A549 (cell line): ENCODE measurements at regions not wholly inside any gene's neighbourhood (a gene's known extent, or its start where the extent isn't known, plus 50 kb on each side); places are given as distances from the start of the nearest gene placed in this dataset.

Experiments
- ATAC-seq, 2 experiments: fragments of 200-7000 bp in 1 of 2; fragments of >200 bp in 1 of 2; cut with Nextera tagmentation in 1 of 2; cut with Tn5 transposase in 1 of 2; 3 replicates each; pipeline versions ENCODE4 v1.8.0 to v1.9.1; 2018 to 2020; ENCODE audit warnings: mild to moderate bottlenecking in 1 of 2, moderate library complexity in 1 of 2
- CTCF ChIA-PET: fragments of 300-600 bp; sonication (Branson Sonifier 250); formaldehyde crosslinking; extraction: SDS; loops from one replicate; lab custom pipeline; 2021; ENCODE audit warnings: antibody characterized with exemption, inconsistent platforms; lab: Yijun Ruan, JAX
- POLR2A ChIA-PET: fragments of 350-600 bp; formaldehyde crosslinking; extraction: SDS; loops from one replicate; lab custom pipeline; 2021; ENCODE audit warnings: antibody characterized with exemption, inconsistent platforms; lab: Yijun Ruan, JAX
- DNase-seq, 2 experiments: peaks; one replicate each; pipeline versions ENCODE4 v3.0.0 to v3.0.0-alpha.2; 2011 to 2016; ENCODE audit warnings: low read depth in 1 of 2, low spot score in 1 of 2
- FAIRE-seq: peaks from 2 replicates; lab custom pipeline; 2011; peaks lifted over from hg19 to GRCh38; lab: Jason Lieb, UNC
- H3K27ac ChIP-seq, 2 experiments: fragments of >200 bp; sonication (Bioruptor Twin); formaldehyde crosslinking; 3 replicates each; pipeline ENCODE4 v1.5.1; 2016 to 2017
- H3K4me1 ChIP-seq: fragments of >200 bp; sonication (Bioruptor Twin); formaldehyde crosslinking; 3 replicates; pipeline ENCODE4 v1.6.1; 2016
- H3K4me2 ChIP-seq: fragments of >200 bp; sonication (Bioruptor Twin); formaldehyde crosslinking; 3 replicates; pipeline ENCODE4 v1.6.1; 2016
- H3K4me3 ChIP-seq: fragments of >200 bp; sonication (Bioruptor Twin); formaldehyde crosslinking; 3 replicates; pipeline ENCODE4 v1.5.1; 2016
- H3K9me3 ChIP-seq: fragments of >200 bp; sonication (Bioruptor Twin); formaldehyde crosslinking; 3 replicates; pipeline ENCODE4 v1.6.1; 2016
- BHLHE40 ChIP-seq: IDR thresholded peaks from 2 replicates; pipeline ENCODE4 v1.6.1; 2012; ENCODE audit warnings: low read depth, low read length, inconsistent platforms
- CEBPB ChIP-seq, 2 experiments: fragments of >200 bp in 1 of 2; sonication (Bioruptor Twin) in 1 of 2; formaldehyde crosslinking in 1 of 2; IDR thresholded peaks; 2 replicates each; pipeline ENCODE4 v1.6.1; 2012 to 2016
- EHF ChIP-seq: fragments of 250-450 bp; sonication (Bioruptor Pico); IDR thresholded peaks from 2 replicates; pipeline ENCODE4 v1.5.0; 2020; ENCODE audit warnings: mild to moderate bottlenecking
- EHMT2 ChIP-seq: fragments of 200-600 bp; sonication (generic); IDR thresholded peaks from 2 replicates; pipeline ENCODE4 v1.6.1; 2016; ENCODE audit warnings: antibody characterized with exemption, low read depth, mild to moderate bottlenecking, moderate library complexity
- EP300 ChIP-seq, 2 experiments: fragments of >200 bp; sonication (Bioruptor Twin); formaldehyde crosslinking; IDR thresholded peaks; 2 replicates in 1 of 2; 3 replicates in 1 of 2; pipeline ENCODE4 v1.6.1; 2016 to 2017
- FOSL2 ChIP-seq, 2 experiments: fragments of 450-650 bp in 1 of 2; fragments of >200 bp in 1 of 2; sonication (Bioruptor Twin) in 1 of 2; formaldehyde crosslinking; IDR thresholded peaks; 2 replicates each; pipeline versions ENCODE4 v1.5.0 to v1.6.1; 2016 to 2020; ENCODE audit warnings: mild to moderate bottlenecking in 1 of 2, moderate library complexity in 1 of 2
- HDAC2 ChIP-seq: fragments of 200-600 bp; sonication (generic); IDR thresholded peaks from 2 replicates; pipeline ENCODE4 v1.6.1; 2016
- HEYL ChIP-seq: fragments of 250-450 bp; sonication (Bioruptor Pico); IDR thresholded peaks from 2 replicates; pipeline ENCODE4 v1.8.0; 2021; ENCODE audit warnings: mild to moderate bottlenecking, moderate library complexity
- HOXB13 ChIP-seq: fragments of 250-450 bp; sonication (Bioruptor Pico); IDR thresholded peaks from 2 replicates; pipeline ENCODE4 v1.5.0; 2020; ENCODE audit warnings: low read depth, mild to moderate bottlenecking, moderate library complexity
- JUNB ChIP-seq: fragments of >200 bp; sonication (Bioruptor Twin); formaldehyde crosslinking; IDR thresholded peaks from 2 replicates; pipeline ENCODE4 v1.6.1; 2016
- POLR2A ChIP-seq: IDR thresholded peaks from 2 replicates; pipeline ENCODE4 v1.6.1; 2012; ENCODE audit warnings: mild to moderate bottlenecking, low read length
- POLR2AphosphoS2 ChIP-seq: conservative IDR thresholded peaks from 2 replicates; pipeline ENCODE4 v1.6.1; 2012; ENCODE audit warnings: low read length, improper control_type of control experiment, inconsistent platforms
- RCOR1 ChIP-seq: fragments of 150-350 bp; IDR thresholded peaks from 2 replicates; pipeline ENCODE4 v1.6.1; 2014; ENCODE audit warnings: antibody characterized with exemption, low read length, low read depth
- ZSCAN20 ChIP-seq: fragments of 250-450 bp; sonication (Bioruptor Pico); IDR thresholded peaks from 2 replicates; pipeline ENCODE4 v1.8.0; 2022; ENCODE audit warnings: mild to moderate bottlenecking, moderate library complexity
- WGBS: methylation state at CpG from one replicate; pipeline ENCODE4 v1.1.6; 2017; ENCODE audit errors: missing lambda C conversion rate; 5-methylcytosine and 5-hydroxymethylcytosine counted together
- TF ChIP-seq, protein P1 (sequence below): fragments of 250-450 bp; sonication (Bioruptor Pico); IDR thresholded peaks from 2 replicates; pipeline ENCODE4 v1.5.0; 2021; ENCODE audit warnings: mild to moderate bottlenecking, moderate library complexity, borderline replicate concordance
- TF ChIP-seq, protein P2 (sequence below): fragments of >200 bp; sonication (Bioruptor Twin); formaldehyde crosslinking; IDR thresholded peaks from 3 replicates; pipeline ENCODE4 v1.5.1; 2016
- TF ChIP-seq, protein P3 (sequence below): fragments of 250-450 bp; sonication (Bioruptor Pico); IDR thresholded peaks from 2 replicates; pipeline ENCODE4 v1.5.0; 2020; ENCODE audit warnings: low read depth, mild to moderate bottlenecking, moderate library complexity
- TF ChIP-seq, protein P4 (sequence below): IDR thresholded peaks from 2 replicates; pipeline ENCODE4 v1.6.1; 2012
- TF ChIP-seq, protein P5 (sequence below): fragments of >200 bp; sonication (Bioruptor Twin); formaldehyde crosslinking; IDR thresholded peaks from 3 replicates; pipeline ENCODE4 v1.6.1; 2016
- TF ChIP-seq, protein P6 (sequence below): fragments of >200 bp; sonication (Bioruptor Twin); formaldehyde crosslinking; IDR thresholded peaks from 2 replicates; pipeline ENCODE4 v1.6.1; 2016
- TF ChIP-seq, protein P7 (sequence below): fragments of 150-350 bp; IDR thresholded peaks from 2 replicates; pipeline ENCODE4 v1.6.1; 2014; ENCODE audit warnings: low read depth, mild to moderate bottlenecking, low read length

DNA sequence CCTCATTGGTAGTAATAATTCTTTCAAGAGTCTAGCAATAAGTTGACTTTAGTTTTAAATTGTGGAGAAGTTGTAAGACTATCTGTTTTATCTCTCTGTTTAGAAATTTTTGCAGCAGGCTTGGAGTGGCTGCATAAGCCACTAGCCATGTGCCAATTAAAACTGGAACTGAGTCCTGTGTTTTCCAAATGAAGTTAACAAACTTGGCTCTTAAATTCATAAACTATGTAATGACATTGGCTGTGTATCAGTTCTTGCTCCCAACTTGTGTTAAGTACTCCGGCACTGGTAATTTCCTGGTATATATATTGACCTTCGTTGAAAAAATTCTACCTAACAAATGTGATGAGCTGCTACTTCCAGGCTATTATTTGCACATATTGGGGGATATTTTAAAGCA lies 420.4 kb downstream of the GBA3 start (continued):
- TF ChIP-seq, protein P1, sequence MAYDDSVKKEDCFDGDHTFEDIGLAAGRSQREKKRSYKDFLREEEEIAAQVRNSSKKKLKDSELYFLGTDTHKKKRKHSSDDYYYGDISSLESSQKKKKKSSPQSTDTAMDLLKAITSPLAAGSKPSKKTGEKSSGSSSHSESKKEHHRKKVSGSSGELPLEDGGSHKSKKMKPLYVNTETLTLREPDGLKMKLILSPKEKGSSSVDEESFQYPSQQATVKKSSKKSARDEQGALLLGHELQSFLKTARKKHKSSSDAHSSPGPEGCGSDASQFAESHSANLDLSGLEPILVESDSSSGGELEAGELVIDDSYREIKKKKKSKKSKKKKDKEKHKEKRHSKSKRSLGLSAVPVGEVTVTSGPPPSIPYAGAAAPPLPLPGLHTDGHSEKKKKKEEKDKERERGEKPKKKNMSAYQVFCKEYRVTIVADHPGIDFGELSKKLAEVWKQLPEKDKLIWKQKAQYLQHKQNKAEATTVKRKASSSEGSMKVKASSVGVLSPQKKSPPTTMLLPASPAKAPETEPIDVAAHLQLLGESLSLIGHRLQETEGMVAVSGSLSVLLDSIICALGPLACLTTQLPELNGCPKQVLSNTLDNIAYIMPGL = no peak
- no peak for TF ChIP-seq HOXB13 (CRISPR knock-in tag)
- TF ChIP-seq ZSCAN20 = no peak
- TF ChIP-seq BHLHE40 = no peak
- no peak for TF ChIP-seq POLR2A
- no peak for TF ChIP-seq EHMT2
- TF ChIP-seq, protein P2, sequence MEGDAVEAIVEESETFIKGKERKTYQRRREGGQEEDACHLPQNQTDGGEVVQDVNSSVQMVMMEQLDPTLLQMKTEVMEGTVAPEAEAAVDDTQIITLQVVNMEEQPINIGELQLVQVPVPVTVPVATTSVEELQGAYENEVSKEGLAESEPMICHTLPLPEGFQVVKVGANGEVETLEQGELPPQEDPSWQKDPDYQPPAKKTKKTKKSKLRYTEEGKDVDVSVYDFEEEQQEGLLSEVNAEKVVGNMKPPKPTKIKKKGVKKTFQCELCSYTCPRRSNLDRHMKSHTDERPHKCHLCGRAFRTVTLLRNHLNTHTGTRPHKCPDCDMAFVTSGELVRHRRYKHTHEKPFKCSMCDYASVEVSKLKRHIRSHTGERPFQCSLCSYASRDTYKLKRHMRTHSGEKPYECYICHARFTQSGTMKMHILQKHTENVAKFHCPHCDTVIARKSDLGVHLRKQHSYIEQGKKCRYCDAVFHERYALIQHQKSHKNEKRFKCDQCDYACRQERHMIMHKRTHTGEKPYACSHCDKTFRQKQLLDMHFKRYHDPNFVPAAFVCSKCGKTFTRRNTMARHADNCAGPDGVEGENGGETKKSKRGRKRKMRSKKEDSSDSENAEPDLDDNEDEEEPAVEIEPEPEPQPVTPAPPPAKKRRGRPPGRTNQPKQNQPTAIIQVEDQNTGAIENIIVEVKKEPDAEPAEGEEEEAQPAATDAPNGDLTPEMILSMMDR = no peak
- TF ChIP-seq, protein P3, sequence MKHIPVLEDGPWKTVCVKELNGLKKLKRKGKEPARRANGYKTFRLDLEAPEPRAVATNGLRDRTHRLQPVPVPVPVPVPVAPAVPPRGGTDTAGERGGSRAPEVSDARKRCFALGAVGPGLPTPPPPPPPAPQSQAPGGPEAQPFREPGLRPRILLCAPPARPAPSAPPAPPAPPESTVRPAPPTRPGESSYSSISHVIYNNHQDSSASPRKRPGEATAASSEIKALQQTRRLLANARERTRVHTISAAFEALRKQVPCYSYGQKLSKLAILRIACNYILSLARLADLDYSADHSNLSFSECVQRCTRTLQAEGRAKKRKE = no peak
- no peak for TF ChIP-seq JUNB
- TF ChIP-seq, all 56 proteins: peak for 0

DNA sequence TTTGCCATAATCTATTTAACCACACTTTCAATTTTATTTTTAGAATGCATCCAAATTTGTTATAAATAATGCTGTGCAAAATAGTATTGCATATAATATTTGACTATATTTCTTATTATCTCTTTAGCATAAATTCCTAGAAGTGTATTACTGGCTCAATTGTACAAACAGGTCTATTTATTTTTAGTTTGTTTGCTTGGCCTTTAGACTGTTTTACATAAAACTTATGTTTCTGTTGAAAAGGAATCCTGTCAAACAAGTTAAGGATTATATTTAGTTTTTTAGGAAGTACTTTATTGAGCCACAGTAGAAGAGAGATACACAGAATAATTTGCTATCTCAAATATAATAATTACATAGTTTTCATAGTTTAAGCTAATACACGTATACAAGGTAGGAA lies 413.8 kb downstream of the GBA3 start:
- Histone ChIP-seq H3K4me3 (no peak overlapping the region), H3K27ac (no peak overlapping the region), H3K4me2 (no peak overlapping the region), H3K9me3 (no peaks in the 10 kb centered on the region), H3K4me1 (no peaks in the 10 kb centered on the region)
- 39% methylated on average over 1 of the region's 1 CpG for WGBS
- POLR2A ChIA-PET = no interaction called here
- DNase-seq (no peak), ATAC-seq (no peak), FAIRE-seq (no peak)
- CTCF ChIA-PET = no interaction called here
- TF ChIP-seq, protein P1 = no peak
- TF ChIP-seq, protein P4, sequence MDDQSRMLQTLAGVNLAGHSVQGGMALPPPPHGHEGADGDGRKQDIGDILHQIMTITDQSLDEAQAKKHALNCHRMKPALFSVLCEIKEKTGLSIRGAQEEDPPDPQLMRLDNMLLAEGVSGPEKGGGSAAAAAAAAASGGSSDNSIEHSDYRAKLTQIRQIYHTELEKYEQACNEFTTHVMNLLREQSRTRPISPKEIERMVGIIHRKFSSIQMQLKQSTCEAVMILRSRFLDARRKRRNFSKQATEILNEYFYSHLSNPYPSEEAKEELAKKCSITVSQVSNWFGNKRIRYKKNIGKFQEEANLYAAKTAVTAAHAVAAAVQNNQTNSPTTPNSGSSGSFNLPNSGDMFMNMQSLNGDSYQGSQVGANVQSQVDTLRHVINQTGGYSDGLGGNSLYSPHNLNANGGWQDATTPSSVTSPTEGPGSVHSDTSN = no peak
- TF ChIP-seq, protein P5, sequence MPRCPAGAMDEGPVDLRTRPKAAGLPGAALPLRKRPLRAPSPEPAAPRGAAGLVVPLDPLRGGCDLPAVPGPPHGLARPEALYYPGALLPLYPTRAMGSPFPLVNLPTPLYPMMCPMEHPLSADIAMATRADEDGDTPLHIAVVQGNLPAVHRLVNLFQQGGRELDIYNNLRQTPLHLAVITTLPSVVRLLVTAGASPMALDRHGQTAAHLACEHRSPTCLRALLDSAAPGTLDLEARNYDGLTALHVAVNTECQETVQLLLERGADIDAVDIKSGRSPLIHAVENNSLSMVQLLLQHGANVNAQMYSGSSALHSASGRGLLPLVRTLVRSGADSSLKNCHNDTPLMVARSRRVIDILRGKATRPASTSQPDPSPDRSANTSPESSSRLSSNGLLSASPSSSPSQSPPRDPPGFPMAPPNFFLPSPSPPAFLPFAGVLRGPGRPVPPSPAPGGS = no peak
- TF ChIP-seq HDAC2 (no peak), FOSL2 (IDR thresholded peaks at IDR 0.05) (no peak), FOSL2 (CRISPR knock-in tag; IDR thresholded peaks at IDR 0.05) (no peak), POLR2A (no peak), CEBPB (IDR thresholded peaks at IDR 0.05) (no peak), EHF (no peak), EP300 (IDR thresholded peaks at IDR 0.05) (no peak), RCOR1 (no peak), POLR2AphosphoS2 (no peak), HEYL (no peak)
- TF ChIP-seq, protein P2 = no peak
- TF ChIP-seq, protein P6, sequence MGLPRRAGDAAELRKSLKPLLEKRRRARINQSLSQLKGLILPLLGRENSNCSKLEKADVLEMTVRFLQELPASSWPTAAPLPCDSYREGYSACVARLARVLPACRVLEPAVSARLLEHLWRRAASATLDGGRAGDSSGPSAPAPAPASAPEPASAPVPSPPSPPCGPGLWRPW = no peak
- TF ChIP-seq, protein P7, sequence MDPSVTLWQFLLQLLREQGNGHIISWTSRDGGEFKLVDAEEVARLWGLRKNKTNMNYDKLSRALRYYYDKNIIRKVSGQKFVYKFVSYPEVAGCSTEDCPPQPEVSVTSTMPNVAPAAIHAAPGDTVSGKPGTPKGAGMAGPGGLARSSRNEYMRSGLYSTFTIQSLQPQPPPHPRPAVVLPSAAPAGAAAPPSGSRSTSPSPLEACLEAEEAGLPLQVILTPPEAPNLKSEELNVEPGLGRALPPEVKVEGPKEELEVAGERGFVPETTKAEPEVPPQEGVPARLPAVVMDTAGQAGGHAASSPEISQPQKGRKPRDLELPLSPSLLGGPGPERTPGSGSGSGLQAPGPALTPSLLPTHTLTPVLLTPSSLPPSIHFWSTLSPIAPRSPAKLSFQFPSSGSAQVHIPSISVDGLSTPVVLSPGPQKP = no peak
